ENCODE measurements at regions not wholly inside any gene's neighbourhood (a gene's known extent, or its start where the extent isn't known, plus 50 kb on each side); places are given as distances from the start of the nearest gene placed in this dataset.
"Not testable (repeated sequence)": the region's sequence is repeated elsewhere in the genome, so short reads cannot be mapped to it uniquely, and the experiment has no call there.

DNA sequence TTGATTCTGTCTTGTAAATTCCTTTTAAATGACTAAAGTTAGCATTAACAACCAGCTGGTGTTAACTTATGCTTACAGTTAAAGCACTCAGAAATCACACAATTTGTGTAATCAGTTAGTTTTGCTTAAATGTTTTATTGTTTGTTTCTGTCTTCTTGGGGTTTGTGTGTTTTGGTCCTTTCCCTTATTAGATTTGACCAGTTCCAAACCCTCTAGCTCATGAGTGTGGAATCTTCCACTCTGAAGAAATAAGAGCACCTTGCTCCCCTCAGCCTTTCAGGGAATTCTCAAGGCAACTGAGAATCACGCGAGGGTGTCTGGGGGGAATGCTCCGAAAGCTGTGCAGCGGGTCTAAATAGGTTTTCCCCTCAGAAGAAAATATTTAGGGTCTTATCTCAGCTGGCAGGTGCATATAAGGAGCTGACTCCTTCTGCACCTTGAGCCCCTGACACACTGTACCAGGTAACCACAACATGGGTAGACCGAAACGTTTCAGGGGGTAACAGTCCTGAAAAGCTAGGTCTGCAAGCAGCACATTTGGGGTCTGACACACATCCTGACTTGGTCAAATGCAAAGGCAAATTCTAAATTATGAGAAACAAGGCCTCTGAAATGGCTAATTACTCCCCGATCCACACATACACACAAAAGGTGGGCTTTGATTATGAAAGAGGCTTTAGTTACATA lies 188.1 kb upstream of the ETV3 start:
- Histone ChIP-seq H3K36me3 (no peaks in the 10 kb centered on the region), H3K4me1 (no peaks in the 10 kb centered on the region), H3K27ac (no peak overlapping the region), H3K9me3 (no peaks in the 10 kb centered on the region), H3K27me3 (no peaks in the 10 kb centered on the region), H3K4me3 (no peak overlapping the region)
- TF ChIP-seq EP300 (IDR thresholded peaks at IDR 0.05) (no peak), POLR2A (IDR thresholded peaks at IDR 0.05) (no peak), CTCF (IDR thresholded peaks at IDR 0.05) (no peak), POLR2AphosphoS5 (IDR thresholded peaks at IDR 0.05) (no peak)
- 71 to 82% methylated on average over 7 of the region's 7 CpGs for WGBS, 2 donors
- ATAC-seq (ENCODE audit: low FRiP score in 2 of 2), result no peak
- no peak for DNase-seq

- Histone ChIP-seq H3K27ac (no peak overlapping the region), H3K27me3 (no peaks in the 10 kb centered on the region), H3K9me3 (peaks cover 0 to 4% (median 0%) of the 10 kb centered on the region in 4 donors), H3K4me1 (no peaks in the 10 kb centered on the region), H3K4me3 (no peak overlapping the region), H3K36me3 (no peaks in the 10 kb centered on the region)
- DNase-seq (no peak), ATAC-seq (ENCODE audit: low FRiP score in 2 of 2) (no peak)
- 31 to 44% methylated on average over 1 of the region's 1 CpG for WGBS, 2 donors
- TF ChIP-seq EP300 (IDR thresholded peaks at IDR 0.05), result no peak
- no peak for TF ChIP-seq CTCF (IDR thresholded peaks at IDR 0.05)
- TF ChIP-seq POLR2AphosphoS5 (IDR thresholded peaks at IDR 0.05), result no peak
- no peak for TF ChIP-seq POLR2A (IDR thresholded peaks at IDR 0.05)
Observed at GRCh38 chr1:157325220-157325619, 187.0 kb upstream of the ETV3 start.

DNA sequence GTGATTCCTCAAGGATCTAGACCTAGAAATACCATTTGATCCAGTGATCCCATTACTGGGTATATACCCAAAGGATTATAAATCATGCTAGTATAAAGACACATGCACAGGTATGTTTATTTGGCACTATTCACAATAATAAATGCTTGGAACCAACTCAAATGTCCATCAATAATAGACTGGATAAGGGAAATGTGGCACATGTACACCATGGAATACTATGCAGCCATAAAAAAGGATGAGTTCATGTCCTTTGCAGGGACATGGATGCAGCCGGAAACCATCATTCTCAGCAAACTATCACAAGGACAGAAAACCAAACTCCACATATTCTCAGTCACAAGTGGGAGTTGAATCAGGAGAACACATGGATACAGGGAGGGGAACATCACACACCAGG lies 183.8 kb upstream of the ETV3 start:
- ATAC-seq (ENCODE audit: low FRiP score in 2 of 2); H3K27me3 ChIP-seq; H3K4me1 ChIP-seq; H3K36me3 ChIP-seq; H3K4me3 ChIP-seq; DNase-seq; H3K27ac ChIP-seq: not testable (repeated sequence)
- peaks cover 0 to 18% (median 7%) of the 10 kb centered on the region in 4 donors for H3K9me3 ChIP-seq
- 50 to 100% methylated on average over 1 of the region's 1 CpG for WGBS, 2 donors

DNA sequence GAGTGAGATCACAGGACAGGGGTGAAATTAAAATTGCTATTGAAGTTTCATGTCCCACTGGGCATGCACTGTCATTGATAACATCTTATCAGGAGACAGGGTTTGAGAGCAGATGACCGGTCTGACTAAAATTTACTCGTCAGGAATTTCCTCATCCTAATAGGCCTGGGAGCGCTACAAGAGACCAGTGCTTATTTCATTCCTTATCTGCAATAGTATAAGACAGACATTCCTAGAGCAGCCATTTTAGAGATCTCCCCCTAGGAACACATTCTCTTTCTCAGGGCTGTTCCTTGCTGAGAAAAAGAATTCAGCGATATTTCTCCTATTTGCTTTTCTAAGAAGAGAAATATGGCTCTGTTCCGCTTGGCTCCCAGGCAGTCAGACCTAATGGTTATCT lies 181.4 kb upstream of the ETV3 start:
- Histone ChIP-seq H3K4me3 (no peak overlapping the region), H3K27me3 (no peaks in the 10 kb centered on the region), H3K36me3 (no peaks in the 10 kb centered on the region), H3K4me1 (no peaks in the 10 kb centered on the region), H3K27ac (no peak overlapping the region), H3K9me3 (peaks cover 0 to 26% (median 11%) of the 10 kb centered on the region in 4 donors)
- DNase-seq (no peak), ATAC-seq (ENCODE audit: low FRiP score in 2 of 2) (no peak)
- WGBS, 2 donors, result 92 to 98% methylated on average over 5 of the region's 5 CpGs
- TF ChIP-seq EP300 (IDR thresholded peaks at IDR 0.05) (no peak), CTCF (IDR thresholded peaks at IDR 0.05) (no peak), POLR2A (IDR thresholded peaks at IDR 0.05) (no peak), POLR2AphosphoS5 (IDR thresholded peaks at IDR 0.05) (no peak)

- DNase-seq; ATAC-seq (ENCODE audit: low FRiP score in 2 of 2); H3K36me3 ChIP-seq; H3K4me1 ChIP-seq; H3K4me3 ChIP-seq; H3K27ac ChIP-seq; H3K27me3 ChIP-seq: not testable (repeated sequence)
- 93% methylated on average over 2 of the region's 2 CpGs for WGBS, 2 donors
- peaks cover 0 to 26% (median 11%) of the 10 kb centered on the region in 4 donors for H3K9me3 ChIP-seq
Observed at GRCh38 chr1:157317229-157317628, 179.0 kb upstream of the ETV3 start.

GRCh38 chr1:157315544-157315943 lies 177.3 kb upstream of the ETV3 start:
- Histone ChIP-seq H3K27me3 (no peaks in the 10 kb centered on the region), H3K27ac (no peak overlapping the region), H3K4me1 (peaks cover 0 to 3% (median 0%) of the 10 kb centered on the region in 4 donors), H3K36me3 (no peaks in the 10 kb centered on the region), H3K9me3 (peaks cover 0 to 26% (median 11%) of the 10 kb centered on the region in 4 donors), H3K4me3 (no peak overlapping the region)
- TF ChIP-seq CTCF (IDR thresholded peaks at IDR 0.05) (no peak), POLR2AphosphoS5 (IDR thresholded peaks at IDR 0.05) (no peak), EP300 (IDR thresholded peaks at IDR 0.05) (no peak), POLR2A (IDR thresholded peaks at IDR 0.05) (no peak)
- DNase-seq (no peak), ATAC-seq (ENCODE audit: low FRiP score in 2 of 2) (no peak)
- 64 to 75% methylated on average over 1 to 2 of the region's 2 CpGs for WGBS, 2 donors

Measured in upper lobe of left lung (tissue), 6 donors.